Prostate gland (tissue), 2 donors: ENCODE measurements at regions not wholly inside any gene's neighbourhood (a gene's known extent, or its start where the extent isn't known, plus 50 kb on each side); places are given as distances from the start of the nearest gene placed in this dataset.

Source experiments
- DNase-seq: peaks from one replicate; pipeline ENCODE4 v3.0.0-alpha.2; 2019; ENCODE audit warnings: low spot score
- H3K27ac ChIP-seq, 2 donors: fragments of 200-600 bp; sonication (generic); 2 replicates each; pipeline ENCODE4 v1.5.1; 2017 to 2019
- H3K27me3 ChIP-seq: fragments of 200-600 bp; sonication (generic); replicated peaks from 2 replicates; pipeline ENCODE4 v1.5.1; 2019; ENCODE audit not compliant: insufficient read depth
- H3K36me3 ChIP-seq, 2 donors: fragments of 200-600 bp; sonication (generic); 1 replicate in 1 of 2; 2 replicates in 1 of 2; pipeline versions ENCODE4 v1.5.1 to v1.8.1; 2017 to 2019
- H3K4me1 ChIP-seq: fragments of 200-600 bp; sonication (generic); replicated peaks from 2 replicates; pipeline ENCODE4 v1.5.1; 2019
- H3K4me3 ChIP-seq, 2 donors: fragments of 200-600 bp; sonication (generic); 2 replicates each; pipeline ENCODE4 v1.5.1; 2017 to 2019
- H3K9me3 ChIP-seq: fragments of 200-600 bp; sonication (generic); 2 replicates; pipeline ENCODE4 v1.5.1; 2017
- POLR2A ChIP-seq: fragments of 450-650 bp; IDR thresholded peaks from one replicate; pipeline ENCODE4 v1.6.1; 2016; ENCODE audit warnings: antibody characterized with exemption, mild to moderate bottlenecking
- POLR2AphosphoS5 ChIP-seq: sonication (generic); formaldehyde crosslinking; IDR thresholded peaks from one replicate; pipeline ENCODE4 v1.6.1; 2017; ENCODE audit warnings: antibody characterized with exemption
- WGBS: methylation state at CpG from one replicate; pipeline ENCODE4 v1.1.5; 2018; 5-methylcytosine and 5-hydroxymethylcytosine counted together
- intact Hi-C: fragments of 100-400 bp; cut with DNase I; formaldehyde crosslinking; loops from one replicate; pipeline ENCODE4 v1.14.2; 2022
- TF ChIP-seq, protein P1 (sequence below), 4 experiments: fragments of 200-600 bp in 2 of 4; fragments of 450-650 bp in 2 of 4; sonication (generic) in 2 of 4; IDR thresholded peaks; 1 replicate in 3 of 4; 2 replicates in 1 of 4; pipeline ENCODE4 v1.5.1; 2016 to 2019; ENCODE audit warnings: antibody characterized with exemption in 4 of 4, mild to moderate bottlenecking in 2 of 4, moderate library complexity in 2 of 4

DNA sequence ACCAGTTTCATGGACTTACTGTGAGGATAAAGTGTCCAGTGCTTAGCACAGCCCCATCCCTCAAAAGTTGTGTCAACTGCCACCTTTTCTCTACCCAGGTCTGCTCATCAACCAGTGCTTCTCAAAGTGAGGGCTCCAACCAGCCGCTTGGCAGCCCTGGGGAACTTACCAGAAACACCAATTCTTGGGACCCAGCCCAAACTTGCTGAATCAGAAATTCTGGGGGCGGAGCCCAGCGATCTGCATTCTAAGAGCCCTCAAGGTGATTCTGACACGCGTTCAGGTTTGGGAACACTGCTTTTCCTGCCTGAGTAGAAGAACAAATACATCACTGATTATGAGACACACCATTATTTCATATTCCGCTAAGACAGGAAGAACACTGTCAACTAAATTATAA lies 132.0 kb downstream of the NSG2 start:
- no peaks in the 10 kb centered on the region for H3K9me3 ChIP-seq
- no peak for DNase-seq
- no peak overlapping the region for H3K4me3 ChIP-seq
- no peaks in the 10 kb centered on the region for H3K36me3 ChIP-seq
- no peak for TF ChIP-seq POLR2AphosphoS5
- H3K4me1 ChIP-seq: no peaks in the 10 kb centered on the region
- no peaks in the 10 kb centered on the region for H3K27me3 ChIP-seq
- intact Hi-C loops: no loop called here
- no peak overlapping the region for H3K27ac ChIP-seq
- WGBS: 68% methylated on average over 6 of the region's 6 CpGs

DNA sequence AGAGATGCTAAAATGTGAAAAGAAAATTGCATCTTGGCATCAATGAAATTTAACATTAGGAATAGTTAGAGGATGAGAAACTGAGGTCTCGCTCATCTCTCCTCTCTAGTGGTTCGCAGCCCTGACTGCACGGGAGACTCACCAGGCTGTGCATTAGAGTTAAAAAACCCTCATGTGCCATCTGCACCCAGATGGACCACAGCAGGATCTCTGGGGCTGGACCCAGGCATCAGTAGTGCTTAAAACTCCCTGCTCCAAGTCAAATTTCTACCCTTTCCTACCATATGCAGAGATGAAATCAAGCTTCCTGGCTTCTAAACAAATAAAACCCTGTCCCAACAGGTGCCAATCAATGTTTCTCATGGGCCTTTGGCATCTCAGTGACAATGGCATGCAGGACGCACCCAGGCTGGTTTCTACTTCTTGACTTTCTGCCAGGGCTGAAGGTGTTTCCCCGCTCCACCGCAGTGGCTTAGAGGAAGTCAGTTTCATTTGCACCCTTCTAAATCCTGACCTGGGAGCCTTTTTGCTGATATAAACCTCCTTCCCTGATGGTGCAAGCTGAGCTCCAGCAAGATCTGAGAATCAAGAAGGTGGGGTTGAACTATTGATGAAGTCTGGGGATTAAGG lies 132.6 kb downstream of the NSG2 start:
- 61% methylated on average over 6 of the region's 6 CpGs for WGBS
- DNase-seq: no peak
- H3K36me3 ChIP-seq: no peaks in the 10 kb centered on the region
- H3K9me3 ChIP-seq: no peaks in the 10 kb centered on the region
- H3K27me3 ChIP-seq: no peaks in the 10 kb centered on the region
- H3K4me1 ChIP-seq: no peaks in the 10 kb centered on the region
- TF ChIP-seq, protein P1, sequence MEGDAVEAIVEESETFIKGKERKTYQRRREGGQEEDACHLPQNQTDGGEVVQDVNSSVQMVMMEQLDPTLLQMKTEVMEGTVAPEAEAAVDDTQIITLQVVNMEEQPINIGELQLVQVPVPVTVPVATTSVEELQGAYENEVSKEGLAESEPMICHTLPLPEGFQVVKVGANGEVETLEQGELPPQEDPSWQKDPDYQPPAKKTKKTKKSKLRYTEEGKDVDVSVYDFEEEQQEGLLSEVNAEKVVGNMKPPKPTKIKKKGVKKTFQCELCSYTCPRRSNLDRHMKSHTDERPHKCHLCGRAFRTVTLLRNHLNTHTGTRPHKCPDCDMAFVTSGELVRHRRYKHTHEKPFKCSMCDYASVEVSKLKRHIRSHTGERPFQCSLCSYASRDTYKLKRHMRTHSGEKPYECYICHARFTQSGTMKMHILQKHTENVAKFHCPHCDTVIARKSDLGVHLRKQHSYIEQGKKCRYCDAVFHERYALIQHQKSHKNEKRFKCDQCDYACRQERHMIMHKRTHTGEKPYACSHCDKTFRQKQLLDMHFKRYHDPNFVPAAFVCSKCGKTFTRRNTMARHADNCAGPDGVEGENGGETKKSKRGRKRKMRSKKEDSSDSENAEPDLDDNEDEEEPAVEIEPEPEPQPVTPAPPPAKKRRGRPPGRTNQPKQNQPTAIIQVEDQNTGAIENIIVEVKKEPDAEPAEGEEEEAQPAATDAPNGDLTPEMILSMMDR (IDR thresholded peaks at IDR 0.05): no peak
- TF ChIP-seq POLR2A: no peak
- no peak for TF ChIP-seq POLR2AphosphoS5
- intact Hi-C loops: no loop called here
- H3K27ac ChIP-seq: no peak overlapping the region
- H3K4me3 ChIP-seq: no peak overlapping the region

DNA sequence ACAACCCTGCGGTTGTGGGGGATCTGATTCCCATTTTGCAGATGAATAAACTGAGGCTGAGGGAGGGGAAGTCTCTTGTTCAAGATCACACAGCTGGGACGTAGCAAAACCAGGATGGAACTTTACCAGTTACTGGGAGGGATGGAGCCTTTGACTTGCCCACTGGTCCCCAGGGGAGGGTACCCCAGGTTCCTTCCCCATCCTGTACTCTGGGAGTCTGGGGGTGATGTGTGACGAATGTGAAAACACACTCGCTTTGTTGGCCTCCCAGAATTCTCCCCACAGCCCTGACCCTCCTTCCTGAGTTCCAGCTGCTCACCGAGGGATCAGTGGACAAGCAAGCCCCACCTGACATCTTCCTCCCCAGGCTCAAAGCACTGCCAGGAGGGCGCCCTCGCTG lies 135.1 kb downstream of the NSG2 start:
- WGBS: 76% methylated on average over 7 of the region's 7 CpGs
- Histone ChIP-seq H3K4me3 (no peak overlapping the region), H3K36me3 (no peaks in the 10 kb centered on the region), H3K9me3 (no peaks in the 10 kb centered on the region), H3K27ac (no peak overlapping the region), H3K27me3 (no peaks in the 10 kb centered on the region), H3K4me1 (no peaks in the 10 kb centered on the region)
- no peak for DNase-seq
- TF ChIP-seq POLR2AphosphoS5 (no peak), POLR2A (no peak)
- TF ChIP-seq, protein P1 (IDR thresholded peaks at IDR 0.05): no peak
- intact Hi-C loops: no loop called here

DNA sequence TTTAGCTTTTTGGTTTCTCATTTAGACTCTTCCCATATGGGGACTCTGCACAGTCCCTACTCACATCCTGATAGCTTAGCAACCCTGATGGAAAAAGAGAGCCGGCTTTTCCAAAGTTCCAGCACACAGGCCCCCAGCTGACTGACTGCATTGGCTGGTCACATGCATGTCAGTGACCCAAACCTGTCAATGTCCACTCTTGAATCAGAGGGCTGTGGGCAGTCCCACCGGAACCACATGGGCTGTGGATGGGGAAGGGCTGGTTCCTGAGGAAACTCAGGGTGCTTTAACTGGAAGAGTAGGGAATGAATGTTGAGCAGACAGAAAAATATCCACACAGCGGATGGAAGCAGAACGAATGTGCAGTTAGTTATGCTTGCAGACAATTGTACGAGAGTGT lies 136.6 kb downstream of the NSG2 start:
- DNase-seq: no peak
- H3K4me3 ChIP-seq: no peak overlapping the region
- WGBS: 91% methylated on average over 5 of the region's 5 CpGs
- intact Hi-C loops: no loop called here
- no peaks in the 10 kb centered on the region for H3K36me3 ChIP-seq
- no peak overlapping the region for H3K27ac ChIP-seq
- TF ChIP-seq POLR2AphosphoS5: no peak
- no peak for TF ChIP-seq POLR2A
- TF ChIP-seq, protein P1 (IDR thresholded peaks at IDR 0.05): no peak
- H3K9me3 ChIP-seq: no peaks in the 10 kb centered on the region
- H3K27me3 ChIP-seq: no peaks in the 10 kb centered on the region
- H3K4me1 ChIP-seq: no peaks in the 10 kb centered on the region

DNA sequence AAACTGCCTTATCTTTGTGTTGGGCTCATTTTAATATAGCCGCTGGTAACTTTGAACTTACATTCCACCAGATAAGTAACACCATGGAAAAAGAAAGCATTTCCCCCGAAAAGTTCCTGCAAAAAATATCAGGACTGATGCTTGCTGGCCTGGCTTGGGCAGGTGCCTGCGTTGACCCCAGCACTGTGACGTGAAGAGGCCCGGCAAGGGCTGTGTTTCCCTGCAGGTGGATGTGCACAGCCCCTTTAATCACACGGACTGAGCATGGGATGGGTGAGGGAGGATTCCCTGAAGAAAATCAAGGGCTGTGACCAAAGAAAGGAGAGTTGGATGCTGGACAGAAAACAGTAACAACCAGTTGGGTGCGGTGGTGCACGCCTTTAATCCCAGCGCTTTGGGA lies 138.2 kb downstream of the NSG2 start:
- intact Hi-C loops: no loop called here
- H3K4me1 ChIP-seq: no peaks in the 10 kb centered on the region
- TF ChIP-seq POLR2AphosphoS5 (no peak), POLR2A (no peak)
- TF ChIP-seq, protein P1 (IDR thresholded peaks at IDR 0.05): no peak
- H3K4me3 ChIP-seq: no peak overlapping the region
- H3K27me3 ChIP-seq: no peaks in the 10 kb centered on the region
- H3K36me3 ChIP-seq: no peaks in the 10 kb centered on the region
- 65% methylated on average over 9 of the region's 9 CpGs for WGBS
- no peak overlapping the region for H3K27ac ChIP-seq
- DNase-seq: no peak
- no peaks in the 10 kb centered on the region for H3K9me3 ChIP-seq
